ENCODE measurements at regions not wholly inside any gene's neighbourhood (a gene's known extent, or its start where the extent isn't known, plus 50 kb on each side); places are given as distances from the start of the nearest gene placed in this dataset.

DNA sequence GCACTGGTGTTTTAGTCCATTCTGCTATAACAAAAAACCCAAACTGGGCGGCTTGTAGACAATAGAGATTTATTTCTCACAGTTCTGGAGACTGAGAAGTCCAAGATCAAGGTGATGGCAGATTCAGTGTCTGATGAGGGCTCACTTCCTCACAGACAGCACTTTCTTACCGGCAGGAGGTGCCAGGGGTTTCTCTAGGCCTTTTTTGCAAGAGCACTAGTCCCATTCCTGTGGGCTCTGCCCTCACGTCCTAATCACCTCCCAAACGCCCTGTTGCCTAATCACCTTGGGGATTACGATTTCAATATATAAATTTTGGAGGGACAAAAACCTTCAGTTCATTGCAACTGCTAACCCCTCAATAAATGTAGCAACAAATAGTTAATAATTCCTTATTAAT is 140.0 kb upstream of the SGK1 start:
- TF ChIP-seq, protein P1, sequence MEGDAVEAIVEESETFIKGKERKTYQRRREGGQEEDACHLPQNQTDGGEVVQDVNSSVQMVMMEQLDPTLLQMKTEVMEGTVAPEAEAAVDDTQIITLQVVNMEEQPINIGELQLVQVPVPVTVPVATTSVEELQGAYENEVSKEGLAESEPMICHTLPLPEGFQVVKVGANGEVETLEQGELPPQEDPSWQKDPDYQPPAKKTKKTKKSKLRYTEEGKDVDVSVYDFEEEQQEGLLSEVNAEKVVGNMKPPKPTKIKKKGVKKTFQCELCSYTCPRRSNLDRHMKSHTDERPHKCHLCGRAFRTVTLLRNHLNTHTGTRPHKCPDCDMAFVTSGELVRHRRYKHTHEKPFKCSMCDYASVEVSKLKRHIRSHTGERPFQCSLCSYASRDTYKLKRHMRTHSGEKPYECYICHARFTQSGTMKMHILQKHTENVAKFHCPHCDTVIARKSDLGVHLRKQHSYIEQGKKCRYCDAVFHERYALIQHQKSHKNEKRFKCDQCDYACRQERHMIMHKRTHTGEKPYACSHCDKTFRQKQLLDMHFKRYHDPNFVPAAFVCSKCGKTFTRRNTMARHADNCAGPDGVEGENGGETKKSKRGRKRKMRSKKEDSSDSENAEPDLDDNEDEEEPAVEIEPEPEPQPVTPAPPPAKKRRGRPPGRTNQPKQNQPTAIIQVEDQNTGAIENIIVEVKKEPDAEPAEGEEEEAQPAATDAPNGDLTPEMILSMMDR (conservative IDR thresholded peaks at IDR 0.05; ENCODE audit: low read length), result no peak
- no peak for TF ChIP-seq EZH2phosphoT487 (IDR thresholded peaks at IDR 0.05; ENCODE audit: borderline replicate concordance)

All from Loucy (cell line).